ENCODE measurements at regions not wholly inside any gene's neighbourhood (a gene's known extent, or its start where the extent isn't known, plus 50 kb on each side); places are given as distances from the start of the nearest gene placed in this dataset.

GRCh38 chr2:5176764-5177163 is 515.4 kb upstream of the SOX11 start:
- TF ChIP-seq CTCF (conservative IDR thresholded peaks at IDR 0.05; ENCODE audit: low read length) = no peak
- no peak for TF ChIP-seq EZH2phosphoT487 (IDR thresholded peaks at IDR 0.05; ENCODE audit: borderline replicate concordance)
